ENCODE measurements at regions not wholly inside any gene's neighbourhood (a gene's known extent, or its start where the extent isn't known, plus 50 kb on each side); places are given as distances from the start of the nearest gene placed in this dataset.

GRCh38 chr7:67564959-67565358, 568.3 kb downstream of the TYW1 start:
- ChIA-PET CTCF (no interaction called here), POLR2A (no interaction called here)
- no peak for TF ChIP-seq CTCF (IDR thresholded peaks at IDR 0.05; ENCODE audit: insufficient read depth, low read length, missing control alignments)
- no peak overlapping the region for H3K4me3 ChIP-seq (ENCODE audit: low read depth, low read length)
- DNase-seq (ENCODE audit: low read depth, low spot score) = no peak

- no peak for DNase-seq (ENCODE audit: low read depth, low spot score)
- TF ChIP-seq CTCF (IDR thresholded peaks at IDR 0.05; ENCODE audit: insufficient read depth, low read length, missing control alignments) = no peak
- H3K4me3 ChIP-seq (ENCODE audit: low read depth, low read length) = no peak overlapping the region
- CTCF ChIA-PET = no interaction called here
- POLR2A ChIA-PET = no interaction called here
Measured at GRCh38 chr7:67566101-67566500, 569.5 kb downstream of the TYW1 start.

- POLR2A ChIA-PET = interaction anchor here (0.6 kb wide), 1 partner anchor 170 kb away, joined by 3 read pairs; no protein-coding TSS in a partner anchor
- no peak for DNase-seq (ENCODE audit: low read depth, low spot score)
- no peak overlapping the region for H3K4me3 ChIP-seq (ENCODE audit: low read depth, low read length)
- no peak for TF ChIP-seq CTCF (IDR thresholded peaks at IDR 0.05; ENCODE audit: insufficient read depth, low read length, missing control alignments)
- CTCF ChIA-PET = no interaction called here
Measured at GRCh38 chr7:67571026-67571545, 574.5 kb downstream of the TYW1 start.

GRCh38 chr7:67573639-67574038, 577.0 kb downstream of the TYW1 start:
- POLR2A ChIA-PET = no interaction called here
- CTCF ChIA-PET = no interaction called here

GRCh38 chr7:67588631-67589030, 592.0 kb downstream of the TYW1 start:
- POLR2A ChIA-PET = no interaction called here
- CTCF ChIA-PET = interaction anchor here (1.5 kb wide), 1 partner anchor 37 kb away, joined by 4 read pairs; no protein-coding TSS in a partner anchor

More at GRCh38 chr7:67573639-67574038, 577.0 kb downstream of the TYW1 start:
- no peak for TF ChIP-seq CTCF (IDR thresholded peaks at IDR 0.05; ENCODE audit: insufficient read depth, low read length, missing control alignments)
- DNase-seq (ENCODE audit: low read depth, low spot score) = no peak
- no peak overlapping the region for H3K4me3 ChIP-seq (ENCODE audit: low read depth, low read length)

GRCh38 chr7:67589183-67589582, 592.5 kb downstream of the TYW1 start:
- POLR2A ChIA-PET = no interaction called here

More at GRCh38 chr7:67588631-67589030, 592.0 kb downstream of the TYW1 start:
- DNase-seq (ENCODE audit: low read depth, low spot score) = no peak
- no peak overlapping the region for H3K4me3 ChIP-seq (ENCODE audit: low read depth, low read length)
- no peak for TF ChIP-seq CTCF (IDR thresholded peaks at IDR 0.05; ENCODE audit: insufficient read depth, low read length, missing control alignments)

More at GRCh38 chr7:67589183-67589582, 592.5 kb downstream of the TYW1 start:
- CTCF ChIA-PET = interaction anchor here (1.5 kb wide), 1 partner anchor 36 kb away, joined by 4 read pairs; no protein-coding TSS in a partner anchor
- H3K4me3 ChIP-seq (ENCODE audit: low read depth, low read length) = no peak overlapping the region
- DNase-seq (ENCODE audit: low read depth, low spot score) = no peak
- TF ChIP-seq CTCF (IDR thresholded peaks at IDR 0.05; ENCODE audit: insufficient read depth, low read length, missing control alignments) = no peak
